ENCODE measurements at regions not wholly inside any gene's neighbourhood (a gene's known extent, or its start where the extent isn't known, plus 50 kb on each side); places are given as distances from the start of the nearest gene placed in this dataset.

- TF ChIP-seq CTCF (IDR thresholded peaks at IDR 0.05) (no peak), MAFK (IDR thresholded peaks at IDR 0.05; ENCODE audit: partially characterized antibody) (no peak), RCOR1 (IDR thresholded peaks at IDR 0.05; ENCODE audit: low read depth, low read length) (no peak)
Measured at GRCh38 chr17:79529661-79530081, 81.2 kb downstream of the RBFOX3 start (continued).

- no peak overlapping the region for H3K4me2 ChIP-seq
- H3K9me3 ChIP-seq, result no peaks in the 10 kb centered on the region
- POLR2A ChIA-PET, result no interaction called here
- CTCF ChIA-PET, result no interaction called here
- FAIRE-seq, result no peak
- no peak for TF ChIP-seq SMC3 (IDR thresholded peaks at IDR 0.05)
- TF ChIP-seq ELK1 (IDR thresholded peaks at IDR 0.05; ENCODE audit: low read depth, low read length), result no peak
- TF ChIP-seq NR3C1 (IDR thresholded peaks at IDR 0.05), result no peak
- TF ChIP-seq NFE2L2 (conservative IDR thresholded peaks at IDR 0.05; ENCODE audit: low read length), result no peak
- no peak for TF ChIP-seq FOSL2 (IDR thresholded peaks at IDR 0.05)
- TF ChIP-seq FOSL2 (CRISPR knock-in tag; IDR thresholded peaks at IDR 0.05), result no peak
- TF ChIP-seq HEYL (CRISPR knock-in tag; IDR thresholded peaks at IDR 0.05), result no peak
- no peak for TF ChIP-seq USF2 (IDR thresholded peaks at IDR 0.05)
- no peak for TF ChIP-seq PBX3 (IDR thresholded peaks at IDR 0.05)
- peaks cover 5% of the 10 kb centered on the region for H3K4me1 ChIP-seq
- no peak for DNase-seq (ENCODE audit: low read depth in 1 of 2, low spot score in 1 of 2)
- H3K4me3 ChIP-seq, result no peak overlapping the region
- no peak overlapping the region for H3K27ac ChIP-seq
- 90% methylated on average over 11 of the region's 11 CpGs for WGBS (ENCODE audit: missing lambda C conversion rate)
- no peak for ATAC-seq
Measured at GRCh38 chr17:79528592-79529125, 82.2 kb downstream of the RBFOX3 start.

- Histone ChIP-seq H3K27ac (no peak overlapping the region), H3K4me1 (peaks cover 16% of the 10 kb centered on the region), H3K4me2 (no peak overlapping the region), H3K9me3 (no peaks in the 10 kb centered on the region), H3K4me3 (no peak overlapping the region)
- CTCF ChIA-PET, result interaction anchor here (0.9 to 1.2 kb wide), 4 partner anchors 10 to 133 kb away, joined by 3 to 4 read pairs (median 4); no protein-coding TSS in a partner anchor
- TF ChIP-seq HMGXB4 (CRISPR knock-in tag; IDR thresholded peaks at IDR 0.05; ENCODE audit: borderline replicate concordance) (no peak), RARB (CRISPR knock-in tag; IDR thresholded peaks at IDR 0.05) (no peak), MYC (IDR thresholded peaks at IDR 0.05; ENCODE audit: borderline replicate concordance, low read length) (no peak), MAFK (IDR thresholded peaks at IDR 0.05; ENCODE audit: partially characterized antibody) (no peak), PBX3 (IDR thresholded peaks at IDR 0.05) (no peak), NR3C1 (IDR thresholded peaks at IDR 0.05) (no peak), E2F6 (IDR thresholded peaks at IDR 0.05; ENCODE audit: borderline replicate concordance, low read depth) (no peak), HOXB5 (CRISPR knock-in tag; IDR thresholded peaks at IDR 0.05) (no peak), CHD2 (IDR thresholded peaks at IDR 0.05; ENCODE audit: low read length, partially characterized antibody) (no peak), CBX2 (IDR thresholded peaks at IDR 0.05; ENCODE audit: borderline replicate concordance, low read depth) (no peak)
- WGBS (ENCODE audit: missing lambda C conversion rate), result 75% methylated on average over 9 of the region's 9 CpGs
- no peak for DNase-seq (ENCODE audit: low read depth in 1 of 2, low spot score in 1 of 2)
- no peak for FAIRE-seq
- ATAC-seq, result no peak
- POLR2A ChIA-PET, result no interaction called here
Measured at GRCh38 chr17:79527306-79527705, 83.5 kb downstream of the RBFOX3 start.

Data from A549 (cell line).